B cell (primary cell): ENCODE measurements at regions not wholly inside any gene's neighbourhood (a gene's known extent, or its start where the extent isn't known, plus 50 kb on each side); places are given as distances from the start of the nearest gene placed in this dataset.

Experiments used
- CTCF ChIP-seq: fragments of 200-600 bp; IDR thresholded peaks from one replicate; pipeline ENCODE4 v1.8.0; 2022; ENCODE audit warnings: antibody characterized with exemption, mild to moderate bottlenecking
- EZH2 ChIP-seq: IDR thresholded peaks from 2 replicates; pipeline ENCODE4 v1.6.1; 2012; ENCODE audit warnings: borderline replicate concordance, low read depth, mild to moderate bottlenecking, moderate library complexity, low read length; ENCODE audit not compliant: insufficient read depth, poor library complexity, severe bottlenecking

- TF ChIP-seq CTCF (no peak), EZH2 (no peak)
Observed at GRCh38 chr10:123454987-123455386, 211.2 kb upstream of the GPR26 start.
